Retinal pigment epithelial cell (primary cell): ENCODE measurements at regions not wholly inside any gene's neighbourhood (a gene's known extent, or its start where the extent isn't known, plus 50 kb on each side); places are given as distances from the start of the nearest gene placed in this dataset.

Experiments used
- DNase-seq: peaks from one replicate; pipeline ENCODE4 v3.0.0-alpha.2; 2010; ENCODE audit warnings: low read depth
- H3K4me3 ChIP-seq: 2 replicates; pipeline ENCODE4 v1.5.1; 2011; ENCODE audit warnings: mild to moderate bottlenecking, low read length, control low read depth, moderate library complexity
- CTCF ChIP-seq: conservative IDR thresholded peaks from 2 replicates; pipeline ENCODE4 v1.5.1; 2011; ENCODE audit warnings: low read depth, low read length, control low read depth, inconsistent platforms

- no peak for DNase-seq
- no peak for TF ChIP-seq CTCF
- H3K4me3 ChIP-seq, result no peak overlapping the region
Observed at GRCh38 chr13:72657379-72657778, 70.0 kb downstream of the MZT1 start.

DNA sequence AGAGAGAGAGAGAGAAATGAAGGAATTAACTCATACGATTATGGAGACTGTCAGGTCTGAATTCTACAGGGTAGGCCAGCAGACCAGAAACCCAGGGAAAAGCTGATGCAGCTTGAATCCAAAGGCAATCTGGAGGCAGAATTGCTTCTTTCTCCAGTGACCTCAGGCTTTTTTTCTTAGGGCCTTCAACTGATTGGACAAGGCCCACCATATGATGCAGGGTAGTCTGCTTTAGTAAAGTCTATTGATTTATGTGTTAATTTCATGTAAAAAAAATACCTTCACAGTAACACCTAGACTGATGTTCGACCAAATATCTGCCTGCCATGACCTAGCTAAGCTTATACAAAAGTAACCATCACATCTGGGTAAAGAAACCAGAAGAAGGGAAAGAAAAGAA is 71.1 kb downstream of the MZT1 start:
- no peak for DNase-seq
- no peak for TF ChIP-seq CTCF
- H3K4me3 ChIP-seq, result no peak overlapping the region

DNA sequence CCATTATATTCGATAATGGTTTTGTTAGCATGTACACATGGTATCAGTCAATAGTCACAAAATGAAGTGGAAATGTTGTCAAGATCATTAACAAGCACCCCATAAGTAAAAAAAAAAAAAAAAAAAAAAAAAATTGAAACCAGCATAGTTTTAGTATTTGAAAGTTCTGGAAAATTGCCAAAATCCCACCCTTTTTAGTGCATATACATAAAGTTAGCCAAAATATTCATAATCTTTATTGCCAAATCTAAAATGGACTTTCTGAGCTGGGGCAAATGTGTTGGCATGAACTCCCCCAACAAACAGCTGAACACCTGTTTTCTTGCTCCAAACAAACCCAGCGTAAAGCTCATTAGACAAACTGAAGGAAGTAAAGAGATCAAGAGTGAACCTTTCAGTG is 73.9 kb downstream of the MZT1 start:
- TF ChIP-seq CTCF, result no peak
- no peak overlapping the region for H3K4me3 ChIP-seq
- no peak for DNase-seq

GRCh38 chr13:72652681-72653080 is 74.7 kb downstream of the MZT1 start:
- no peak overlapping the region for H3K4me3 ChIP-seq
- no peak for DNase-seq
- TF ChIP-seq CTCF, result no peak

GRCh38 chr13:72651144-72651543 is 76.3 kb downstream of the MZT1 start:
- no peak for DNase-seq

GRCh38 chr13:72650051-72650700 is 77.3 kb downstream of the MZT1 start:
- no peak for TF ChIP-seq CTCF
- DNase-seq, result no peak
- H3K4me3 ChIP-seq, result no peak overlapping the region

More at GRCh38 chr13:72651144-72651543, 76.3 kb downstream of the MZT1 start:
- peak; percentile 51 for TF ChIP-seq CTCF
- no peak overlapping the region for H3K4me3 ChIP-seq

GRCh38 chr13:72648513-72649065 is 78.8 kb downstream of the MZT1 start:
- DNase-seq, result no peak
- H3K4me3 ChIP-seq, result no peak overlapping the region
- peak; percentile 51 for TF ChIP-seq CTCF
